WI38 (cell line): ENCODE measurements at regions not wholly inside any gene's neighbourhood (a gene's known extent, or its start where the extent isn't known, plus 50 kb on each side); places are given as distances from the start of the nearest gene placed in this dataset.
"Not testable (repeated sequence)": the region's sequence is repeated elsewhere in the genome, so short reads cannot be mapped to it uniquely, and the experiment has no call there.

Experiments used
- H3K4me3 ChIP-seq: 2 replicates; pipeline ENCODE4 v1.5.1; 2011; ENCODE audit warnings: low read depth, mild to moderate bottlenecking, control low read depth, low read length
- TF ChIP-seq, protein P1 (sequence below): IDR thresholded peaks from 2 replicates; pipeline ENCODE4 v1.5.1; 2012; ENCODE audit warnings: low read depth, mild to moderate bottlenecking, control low read depth, low read length

DNA sequence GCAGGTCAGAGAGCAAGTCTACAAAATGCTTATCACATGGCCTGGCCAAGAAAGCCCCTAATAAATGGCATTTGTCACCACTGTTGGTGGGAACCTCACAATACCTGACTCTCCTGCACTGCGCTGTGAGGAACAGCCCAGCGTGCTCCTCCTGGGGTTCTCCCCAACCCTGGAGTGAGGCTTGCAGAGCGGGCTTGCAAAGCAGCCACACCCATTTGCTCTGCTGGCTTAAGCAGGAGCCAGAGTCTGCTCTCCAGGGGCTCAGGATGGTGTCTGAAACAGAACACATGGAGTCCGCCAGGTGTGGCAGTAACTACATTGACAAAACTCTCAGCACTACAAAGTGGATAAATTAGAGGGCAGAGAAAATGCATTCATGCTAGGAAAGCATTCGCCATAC is 331.0 kb upstream of the CCL2 start:
- TF ChIP-seq, protein P1, sequence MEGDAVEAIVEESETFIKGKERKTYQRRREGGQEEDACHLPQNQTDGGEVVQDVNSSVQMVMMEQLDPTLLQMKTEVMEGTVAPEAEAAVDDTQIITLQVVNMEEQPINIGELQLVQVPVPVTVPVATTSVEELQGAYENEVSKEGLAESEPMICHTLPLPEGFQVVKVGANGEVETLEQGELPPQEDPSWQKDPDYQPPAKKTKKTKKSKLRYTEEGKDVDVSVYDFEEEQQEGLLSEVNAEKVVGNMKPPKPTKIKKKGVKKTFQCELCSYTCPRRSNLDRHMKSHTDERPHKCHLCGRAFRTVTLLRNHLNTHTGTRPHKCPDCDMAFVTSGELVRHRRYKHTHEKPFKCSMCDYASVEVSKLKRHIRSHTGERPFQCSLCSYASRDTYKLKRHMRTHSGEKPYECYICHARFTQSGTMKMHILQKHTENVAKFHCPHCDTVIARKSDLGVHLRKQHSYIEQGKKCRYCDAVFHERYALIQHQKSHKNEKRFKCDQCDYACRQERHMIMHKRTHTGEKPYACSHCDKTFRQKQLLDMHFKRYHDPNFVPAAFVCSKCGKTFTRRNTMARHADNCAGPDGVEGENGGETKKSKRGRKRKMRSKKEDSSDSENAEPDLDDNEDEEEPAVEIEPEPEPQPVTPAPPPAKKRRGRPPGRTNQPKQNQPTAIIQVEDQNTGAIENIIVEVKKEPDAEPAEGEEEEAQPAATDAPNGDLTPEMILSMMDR, result no peak

DNA sequence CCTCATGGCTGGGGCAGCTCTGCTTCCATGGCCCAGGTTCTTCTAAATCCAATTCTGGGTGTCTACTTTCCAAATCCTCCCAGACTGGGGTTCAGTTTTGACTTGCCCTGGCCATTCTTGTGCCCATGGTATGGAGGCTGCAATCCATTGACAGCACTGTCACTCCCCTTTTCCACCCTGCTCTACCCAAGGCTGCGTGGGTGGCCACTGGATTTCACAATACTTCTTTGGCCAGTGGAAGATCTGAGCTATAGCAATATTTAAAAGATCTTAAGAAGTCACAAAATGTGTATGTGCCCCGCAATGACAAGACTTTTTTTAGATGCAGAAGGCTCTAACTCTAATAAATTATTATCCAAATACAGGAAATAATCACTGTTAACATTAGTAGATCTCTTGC is 329.4 kb upstream of the CCL2 start:
- TF ChIP-seq, protein P1, result no peak
- no peak overlapping the region for H3K4me3 ChIP-seq

More for the DNA sequence above, 331.0 kb upstream of the CCL2 start:
- H3K4me3 ChIP-seq, result no peak overlapping the region

DNA sequence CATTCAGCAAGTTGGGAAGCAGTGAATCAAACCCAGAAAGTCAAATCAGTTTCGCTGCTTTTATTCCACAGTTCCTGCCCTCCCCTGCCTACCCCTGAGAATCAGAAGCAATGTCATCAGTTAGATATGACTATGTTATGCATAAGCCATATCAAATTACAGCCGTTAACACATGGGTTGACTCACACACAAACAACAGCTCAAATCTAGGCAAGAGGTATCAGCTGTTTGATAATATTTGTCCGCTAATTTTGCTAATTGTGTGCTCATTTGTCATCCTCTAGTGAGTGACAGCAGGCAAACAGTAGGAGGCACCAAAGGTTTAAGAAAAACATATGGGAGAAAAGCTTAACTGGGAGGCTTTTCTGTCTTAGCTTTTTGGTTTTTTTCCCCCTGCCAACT is 327.4 kb upstream of the CCL2 start:
- no peak overlapping the region for H3K4me3 ChIP-seq
- TF ChIP-seq, protein P1, result no peak

DNA sequence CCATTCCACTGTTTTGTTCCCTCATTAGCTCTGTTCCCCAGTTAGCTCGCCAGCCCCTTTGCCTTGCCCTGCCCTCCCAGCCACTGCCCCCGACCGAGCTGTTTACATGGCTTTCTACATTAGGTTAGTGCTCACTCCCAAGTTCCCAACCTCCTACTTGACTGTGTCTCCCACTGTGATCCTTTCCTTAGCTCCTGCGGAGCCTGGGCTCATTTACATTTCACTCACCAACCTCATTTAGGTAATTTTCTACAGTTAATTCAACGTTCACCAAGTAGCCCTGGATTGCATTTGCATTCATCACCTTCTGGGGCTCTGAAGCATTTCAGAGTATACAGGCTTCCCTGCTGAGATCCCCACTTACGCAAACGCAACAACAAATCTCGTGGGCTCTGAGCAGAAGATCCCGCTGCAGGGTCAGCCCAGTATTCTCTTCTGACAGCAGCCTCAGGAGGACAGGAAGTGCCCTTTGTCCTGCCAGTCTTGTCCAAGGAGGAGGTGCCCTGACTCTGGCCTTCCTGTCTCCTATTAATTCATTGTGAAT is 325.8 kb upstream of the CCL2 start:
- TF ChIP-seq, protein P1, result no peak

DNA sequence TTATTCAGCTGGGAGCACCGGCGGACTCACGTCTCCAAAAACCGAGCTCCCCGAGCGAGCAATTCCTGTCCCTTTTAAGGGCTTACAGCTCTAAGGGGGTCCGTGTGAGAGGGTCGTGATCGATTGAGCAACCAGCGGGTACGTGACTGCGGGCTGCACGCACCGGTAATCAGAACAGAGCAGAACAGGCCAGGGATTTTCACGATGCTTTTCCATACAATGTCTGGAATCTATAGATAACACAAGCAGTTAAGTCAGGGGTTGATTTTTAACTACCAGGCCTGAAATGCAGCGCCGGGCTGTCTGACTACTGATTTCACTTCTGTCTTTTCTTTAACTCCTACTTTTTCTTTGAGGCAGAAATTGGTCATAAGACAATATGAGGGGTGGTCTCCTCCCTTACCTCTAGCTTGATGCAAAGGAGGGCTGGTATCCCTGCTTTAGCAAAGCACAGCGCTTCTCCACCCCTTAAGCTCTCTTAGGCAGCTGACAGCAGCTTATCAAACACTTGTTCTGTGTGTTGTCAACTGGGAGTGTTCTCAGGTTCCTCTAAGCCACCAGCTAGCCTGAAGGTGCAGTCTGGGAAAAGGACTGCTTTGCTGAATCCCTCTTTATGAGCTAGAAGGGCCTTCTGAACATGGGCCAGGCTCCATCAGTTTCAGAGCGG is 323.8 kb upstream of the CCL2 start:
- H3K4me3 ChIP-seq, result not testable (repeated sequence)

More for the DNA sequence above, 325.8 kb upstream of the CCL2 start:
- H3K4me3 ChIP-seq, result no peak overlapping the region

DNA sequence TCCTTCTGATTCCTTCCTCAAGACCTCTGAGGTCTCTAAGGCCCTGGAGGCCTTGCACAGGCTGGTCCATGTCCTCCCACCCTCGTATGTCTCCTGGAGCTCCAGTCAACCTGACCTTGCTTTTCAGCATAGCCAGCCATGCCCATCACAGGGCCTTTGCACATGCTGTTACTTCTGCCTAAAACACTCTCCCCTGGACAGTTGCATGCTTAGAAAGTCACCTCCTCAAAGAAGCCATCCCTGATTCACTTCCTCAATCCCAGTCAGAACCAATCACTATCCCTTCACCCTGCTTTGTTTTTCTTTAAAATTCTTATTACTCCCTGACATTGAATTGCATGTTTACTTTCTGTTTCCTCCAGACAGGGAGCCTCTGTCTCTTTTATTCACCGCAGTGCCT is 322.1 kb upstream of the CCL2 start:
- TF ChIP-seq, protein P1, result no peak
- H3K4me3 ChIP-seq, result no peak overlapping the region

DNA sequence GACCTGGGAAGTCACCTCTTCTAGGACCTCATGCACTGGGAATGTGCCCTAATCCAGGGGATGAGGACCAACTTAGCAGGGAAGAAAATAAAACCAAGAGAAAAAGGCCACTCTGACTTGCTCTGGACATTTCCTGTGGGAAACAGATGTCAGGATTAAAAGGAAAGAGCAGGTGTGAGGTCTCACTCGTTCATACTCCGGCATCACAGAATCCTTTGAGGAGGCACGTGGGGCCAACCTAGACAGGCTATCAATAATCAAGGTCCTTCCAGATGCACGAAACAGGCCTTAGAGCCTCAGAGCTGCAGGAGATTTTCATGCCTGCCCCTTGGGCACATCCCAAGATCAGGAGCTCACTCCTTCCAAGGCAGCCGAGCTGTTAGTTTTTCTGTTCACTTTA is 321.5 kb upstream of the CCL2 start:
- TF ChIP-seq, protein P1, result no peak
- H3K4me3 ChIP-seq, result no peak overlapping the region

DNA sequence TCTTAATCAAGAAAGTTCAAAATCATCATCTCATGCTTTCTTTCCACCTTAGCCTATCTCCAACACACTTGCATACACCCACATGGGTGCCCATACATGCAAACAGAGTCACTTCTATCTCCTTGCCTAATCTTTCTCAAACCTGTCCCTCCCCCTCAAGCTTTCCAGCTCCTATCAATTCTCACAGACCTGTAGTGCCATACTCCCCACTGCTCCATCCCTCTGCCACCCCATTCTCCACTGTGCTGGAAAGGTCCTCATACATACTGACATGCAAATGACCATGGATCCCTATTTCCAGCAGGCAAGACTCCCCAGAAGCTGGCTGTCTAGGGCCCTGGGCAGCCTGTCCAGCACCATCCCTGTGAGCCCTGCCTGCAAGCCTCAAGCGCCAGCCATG is 320.4 kb upstream of the CCL2 start:
- TF ChIP-seq, protein P1, result no peak
- H3K4me3 ChIP-seq, result no peak overlapping the region
